IMR-90 (cell line): ENCODE measurements at regions not wholly inside any gene's neighbourhood (a gene's known extent, or its start where the extent isn't known, plus 50 kb on each side); places are given as distances from the start of the nearest gene placed in this dataset.

ENCODE experiments used
- CTCF ChIP-seq: conservative IDR thresholded peaks from 2 replicates; pipeline ENCODE4 v1.5.1; 2012; ENCODE audit warnings: mild to moderate bottlenecking, low read depth, low read length, improper control_type of control experiment
- RCOR1 ChIP-seq: IDR thresholded peaks from 2 replicates; pipeline ENCODE4 v1.6.1; 2012; ENCODE audit warnings: mild to moderate bottlenecking, low read length, improper control_type of control experiment; ENCODE audit not compliant: insufficient replicate concordance

GRCh38 chr22:16717699-16718558, 107.3 kb downstream of the XKR3 start:
- TF ChIP-seq CTCF (no peak), RCOR1 (no peak)
